Lower lobe of right lung (tissue), 2 donors: ENCODE measurements at regions not wholly inside any gene's neighbourhood (a gene's known extent, or its start where the extent isn't known, plus 50 kb on each side); places are given as distances from the start of the nearest gene placed in this dataset.

Experiments
- ATAC-seq, 2 donors: fragments of 200-7000 bp; cut with Tn5 transposase; one replicate each; pipeline ENCODE4 v1.9.1; 2020 to 2022; ENCODE audit warnings: mild to moderate bottlenecking in 2 of 2, moderate library complexity in 2 of 2
- DNase-seq: peaks from one replicate; pipeline ENCODE4 v3.0.0-alpha.2; 2020
- H3K27ac ChIP-seq: fragments of 200-600 bp; one replicate; pipeline ENCODE4 v1.8.0; 2022
- H3K27me3 ChIP-seq: fragments of 200-600 bp; one replicate; pipeline ENCODE4 v1.8.0; 2022; ENCODE audit warnings: low read depth
- H3K36me3 ChIP-seq: fragments of 200-600 bp; one replicate; pipeline ENCODE4 v1.8.0; 2022; ENCODE audit warnings: mild to moderate bottlenecking
- H3K4me1 ChIP-seq: fragments of 200-600 bp; one replicate; pipeline ENCODE4 v1.8.0; 2022
- H3K4me3 ChIP-seq: fragments of 200-600 bp; one replicate; pipeline ENCODE4 v1.8.0; 2022; ENCODE audit warnings: mild to moderate bottlenecking
- H3K9me3 ChIP-seq: fragments of 200-600 bp; one replicate; pipeline ENCODE4 v1.8.0; 2022
- CTCF ChIP-seq: fragments of 200-600 bp; IDR thresholded peaks from one replicate; pipeline ENCODE4 v1.8.0; 2022; ENCODE audit warnings: antibody characterized with exemption, mild to moderate bottlenecking
- intact Hi-C: fragments of 100-400 bp; cut with DNase I; formaldehyde crosslinking; loops from one replicate; pipeline ENCODE4 v1.11.0; 2022
- donor health status: DM: no; HTN: yes; CAD: no; lungs with severe emphysema.

GRCh38 chr15:89034305-89034704 lies 54.0 kb upstream of the ABHD2 start:
- Histone ChIP-seq H3K4me1 (no peaks in the 10 kb centered on the region), H3K9me3 (no peaks in the 10 kb centered on the region), H3K27ac (no peak overlapping the region), H3K4me3 (no peak overlapping the region), H3K27me3 (no peaks in the 10 kb centered on the region), H3K36me3 (no peaks in the 10 kb centered on the region)
- no peak for ATAC-seq
- TF ChIP-seq CTCF, result no peak
- intact Hi-C loops, result no loop called here
- DNase-seq, result no peak

GRCh38 chr15:89035150-89035549 lies 53.1 kb upstream of the ABHD2 start:
- intact Hi-C loops, result no loop called here
- ATAC-seq, result no peak
- no peaks in the 10 kb centered on the region for H3K4me1 ChIP-seq
- no peak for DNase-seq
- H3K4me3 ChIP-seq, result no peak overlapping the region
- no peak for TF ChIP-seq CTCF
- no peaks in the 10 kb centered on the region for H3K9me3 ChIP-seq
- no peak overlapping the region for H3K27ac ChIP-seq
- H3K36me3 ChIP-seq, result no peaks in the 10 kb centered on the region
- no peaks in the 10 kb centered on the region for H3K27me3 ChIP-seq

GRCh38 chr15:89035658-89036057 lies 52.6 kb upstream of the ABHD2 start:
- DNase-seq, result no peak
- no peaks in the 10 kb centered on the region for H3K36me3 ChIP-seq
- H3K4me3 ChIP-seq, result no peak overlapping the region
- no peak for TF ChIP-seq CTCF
- ATAC-seq, result no peak
- intact Hi-C loops, result no loop called here
- no peaks in the 10 kb centered on the region for H3K27me3 ChIP-seq
- no peaks in the 10 kb centered on the region for H3K4me1 ChIP-seq
- H3K27ac ChIP-seq, result no peak overlapping the region
- no peaks in the 10 kb centered on the region for H3K9me3 ChIP-seq

GRCh38 chr15:89038146-89038545 lies 50.1 kb upstream of the ABHD2 start:
- ATAC-seq, result no peak
- Histone ChIP-seq H3K4me1 (no peaks in the 10 kb centered on the region), H3K36me3 (no peaks in the 10 kb centered on the region), H3K27ac (no peak overlapping the region), H3K4me3 (no peak overlapping the region), H3K9me3 (no peaks in the 10 kb centered on the region), H3K27me3 (no peaks in the 10 kb centered on the region)
- no peak for TF ChIP-seq CTCF
- DNase-seq, result no peak
- intact Hi-C loops, result no loop called here
